ENCODE measurements at regions not wholly inside any gene's neighbourhood (a gene's known extent, or its start where the extent isn't known, plus 50 kb on each side); places are given as distances from the start of the nearest gene placed in this dataset.
A peak's percentile ranks its signal among the peaks of the same experiment; 100 is the strongest.
"Not testable (repeated sequence)": the region's sequence is repeated elsewhere in the genome, so short reads cannot be mapped to it uniquely, and the experiment has no call there.

- DNase-seq: no peak
These were observed 157.3 kb upstream of the TRPC6 start for GRCh38 chr11:101741061-101741460.

- peak; percentile 51 to 78 for DNase-seq
These were observed 154.6 kb upstream of the TRPC6 start for GRCh38 chr11:101738452-101738851.

GRCh38 chr11:101729406-101730078 is 145.7 kb upstream of the TRPC6 start:
- no peak for DNase-seq

- no peak for DNase-seq
These were observed 143.6 kb upstream of the TRPC6 start for GRCh38 chr11:101727451-101727850.

- no peak for DNase-seq
These were observed 143.2 kb upstream of the TRPC6 start for GRCh38 chr11:101726988-101727387.

- DNase-seq: no peak
These were observed 139.6 kb upstream of the TRPC6 start for GRCh38 chr11:101723371-101723770.

- DNase-seq: no peak
These were observed 137.5 kb upstream of the TRPC6 start for GRCh38 chr11:101721270-101721669.

- DNase-seq: no peak
These were observed 134.6 kb upstream of the TRPC6 start for GRCh38 chr11:101718402-101718801.

GRCh38 chr11:101717619-101718018 is 133.8 kb upstream of the TRPC6 start:
- DNase-seq: no peak

GRCh38 chr11:101715281-101715680 is 131.5 kb upstream of the TRPC6 start:
- DNase-seq: no peak

- DNase-seq: no peak
These were observed 123.7 kb upstream of the TRPC6 start for GRCh38 chr11:101707477-101707876.

GRCh38 chr11:101706541-101706940 is 122.7 kb upstream of the TRPC6 start:
- no peak for DNase-seq

GRCh38 chr11:101705972-101706371 is 122.2 kb upstream of the TRPC6 start:
- DNase-seq: no peak

- DNase-seq: not testable (repeated sequence)
These were observed 111.1 kb upstream of the TRPC6 start for GRCh38 chr11:101694869-101695268.

GRCh38 chr11:101692980-101693379 is 109.2 kb upstream of the TRPC6 start:
- no peak for DNase-seq

- no peak for DNase-seq
These were observed 102.7 kb upstream of the TRPC6 start for GRCh38 chr11:101686514-101686913.

GRCh38 chr11:101668236-101668635 is 84.4 kb upstream of the TRPC6 start:
- DNase-seq: no peak

GRCh38 chr11:101666916-101667315 is 83.1 kb upstream of the TRPC6 start:
- no peak for DNase-seq

- no peak for DNase-seq
These were observed 77.8 kb upstream of the TRPC6 start for GRCh38 chr11:101661559-101661958.

Data from NCI-H2081 (cell line).